HG03175 (cell line): ENCODE measurements at regions not wholly inside any gene's neighbourhood (a gene's known extent, or its start where the extent isn't known, plus 50 kb on each side); places are given as distances from the start of the nearest gene placed in this dataset.

Experiments
- ATAC-seq: cut with Tn5 transposase; IDR thresholded peaks from one replicate; pipeline ENCODE4 v1.9.1; 2021; ENCODE audit warnings: mild to moderate bottlenecking, moderate library complexity; ENCODE audit not compliant: unreplicated experiment

DNA sequence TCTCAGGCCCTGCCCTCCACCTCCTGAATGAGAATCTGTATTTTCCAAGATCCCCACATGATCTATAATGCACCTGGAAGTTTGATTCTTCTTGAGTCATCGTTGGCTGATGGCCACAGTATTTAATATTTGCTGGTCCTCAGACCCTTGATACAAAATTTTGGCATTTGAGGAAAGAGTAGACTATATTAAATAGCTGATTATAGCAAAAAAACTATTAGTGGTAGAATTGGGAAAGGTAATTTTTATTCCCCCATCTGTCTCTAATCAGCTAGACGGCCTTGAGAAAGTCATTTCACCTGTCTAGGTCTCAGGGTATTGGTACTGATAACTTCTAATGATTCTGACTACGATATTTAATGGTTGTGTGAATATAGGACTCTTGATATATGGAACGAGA lies 176.8 kb downstream of the BMP2 start:
- no peak for ATAC-seq

DNA sequence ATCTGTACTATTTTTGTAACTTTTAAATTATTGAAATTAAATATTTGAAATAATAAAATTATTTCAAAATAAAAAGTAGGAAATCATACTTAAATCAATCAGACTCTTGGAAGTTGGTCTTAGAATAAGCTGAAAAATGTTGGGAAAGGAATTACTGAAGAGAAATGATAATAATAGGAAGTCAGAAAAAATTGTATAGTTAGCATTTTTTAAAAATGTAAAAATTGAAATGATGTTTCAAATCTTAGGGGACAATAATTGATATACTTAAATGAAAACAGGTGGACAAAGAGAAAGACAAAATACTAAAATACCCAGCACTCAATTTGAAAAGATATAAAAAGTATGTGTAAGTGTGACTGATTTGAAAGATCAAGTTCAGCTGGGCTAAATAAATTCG lies 186.1 kb downstream of the BMP2 start:
- no peak for ATAC-seq

DNA sequence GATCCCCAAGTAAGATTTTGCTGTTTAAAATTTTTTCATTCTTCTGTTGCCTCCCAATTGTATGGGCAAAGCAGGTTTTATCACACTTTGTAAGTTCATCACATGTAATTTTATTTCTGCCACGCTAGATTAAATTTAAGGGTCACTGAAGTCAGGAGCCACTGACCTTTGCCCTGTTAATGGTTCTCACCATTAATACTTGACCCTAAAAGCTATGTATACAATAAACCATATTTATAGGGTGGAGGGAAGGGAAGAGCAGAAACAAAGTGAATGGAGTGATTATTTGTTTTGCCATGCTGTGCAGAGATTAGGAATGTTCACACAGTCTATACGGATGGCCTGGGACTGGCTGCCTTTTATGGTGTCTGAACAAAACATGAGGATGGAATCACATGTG lies 186.7 kb downstream of the BMP2 start:
- no peak for ATAC-seq

DNA sequence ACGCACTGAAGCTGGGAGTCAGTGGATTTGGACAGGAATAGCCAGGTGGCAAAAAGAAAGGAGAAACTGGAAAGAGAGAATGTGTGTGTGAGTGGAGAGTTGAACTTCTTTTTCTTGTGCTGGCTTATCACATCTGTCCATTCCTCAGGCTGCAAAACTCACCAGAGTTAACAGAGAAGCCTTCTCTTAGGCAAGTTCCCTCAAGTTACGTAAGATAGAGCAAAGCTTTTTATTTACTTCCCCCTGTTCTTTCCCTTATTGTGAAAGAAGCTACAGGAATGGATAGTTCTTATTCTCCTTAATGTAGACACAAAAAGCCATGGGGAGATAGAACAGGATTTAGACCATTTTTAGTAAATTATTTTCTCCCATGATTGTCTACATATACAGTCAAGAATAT lies 188.6 kb downstream of the BMP2 start:
- no peak for ATAC-seq

DNA sequence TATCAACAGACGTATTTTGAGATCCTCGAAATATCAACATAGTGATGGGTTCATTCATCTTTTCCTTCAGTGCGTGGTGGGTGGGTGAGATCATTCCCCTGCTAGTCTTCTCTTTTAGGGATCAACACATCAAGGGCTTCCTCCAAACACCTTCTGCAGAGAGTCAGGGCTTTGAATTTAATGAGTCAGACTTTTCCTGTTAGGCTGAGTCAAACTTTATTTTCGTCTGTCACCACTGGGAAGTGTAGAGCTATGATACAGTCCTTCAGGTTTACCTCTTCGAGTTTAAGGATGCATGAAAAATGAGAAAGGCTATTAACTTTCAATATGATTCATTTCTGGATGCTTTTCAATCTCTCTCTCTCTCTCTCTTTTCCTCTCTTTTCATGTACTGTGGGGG lies 189.1 kb downstream of the BMP2 start:
- ATAC-seq: no peak

DNA sequence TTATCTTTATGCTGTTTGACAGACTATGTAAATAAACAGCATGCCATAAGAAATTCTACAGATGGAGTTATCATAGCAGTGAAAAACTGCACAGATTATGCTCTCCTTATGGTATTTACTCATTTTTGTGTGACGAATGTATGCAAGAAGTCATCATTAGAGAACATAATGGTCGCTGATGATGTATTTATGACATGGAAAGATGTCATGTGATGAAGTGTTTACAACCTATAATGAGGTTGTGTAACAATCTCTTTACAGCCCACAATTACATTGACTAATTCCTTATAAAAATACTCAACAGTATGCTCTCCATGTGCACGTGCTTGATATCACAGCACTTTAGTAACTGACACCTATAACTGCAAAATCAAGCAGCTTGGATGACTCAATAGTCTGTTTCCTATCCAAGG lies 192.4 kb downstream of the BMP2 start:
- ATAC-seq: no peak

DNA sequence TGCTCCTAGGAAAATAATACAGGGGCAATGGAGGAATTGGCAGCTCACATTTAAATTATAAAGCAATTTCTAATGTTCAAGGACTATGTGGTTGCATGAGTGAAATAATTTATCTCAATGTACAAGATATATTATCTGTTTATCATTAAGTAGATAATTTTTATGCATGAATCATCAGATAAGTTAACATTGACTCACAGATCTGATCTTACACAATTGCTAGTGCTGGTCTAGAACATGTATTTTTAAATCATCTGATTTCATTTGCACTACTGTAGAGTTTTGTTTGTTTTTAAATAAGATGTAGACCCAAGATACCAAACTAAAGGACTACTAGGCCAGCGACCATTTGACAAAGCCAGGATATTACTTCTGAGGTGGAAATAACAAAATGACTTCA lies 199.2 kb downstream of the BMP2 start:
- ATAC-seq: no peak

DNA sequence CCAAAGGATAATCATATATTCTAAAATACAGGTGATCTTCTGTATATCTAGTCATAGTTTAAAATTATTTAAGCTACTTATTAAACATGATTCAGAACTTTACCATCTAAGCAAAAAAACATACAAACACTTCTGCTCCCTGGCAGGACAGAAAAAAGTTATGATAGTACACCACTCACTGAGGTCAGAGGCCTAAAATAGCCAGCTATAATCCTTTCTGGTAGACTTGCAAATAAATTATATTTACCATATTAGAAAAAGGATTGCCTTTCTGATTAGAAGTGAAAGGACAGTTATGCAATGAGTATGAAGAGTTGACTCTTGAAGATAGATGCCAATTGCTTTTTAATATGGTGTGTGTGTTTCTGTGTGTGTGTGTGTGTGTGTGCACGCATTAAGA lies 207.4 kb downstream of the BMP2 start:
- ATAC-seq: no peak

DNA sequence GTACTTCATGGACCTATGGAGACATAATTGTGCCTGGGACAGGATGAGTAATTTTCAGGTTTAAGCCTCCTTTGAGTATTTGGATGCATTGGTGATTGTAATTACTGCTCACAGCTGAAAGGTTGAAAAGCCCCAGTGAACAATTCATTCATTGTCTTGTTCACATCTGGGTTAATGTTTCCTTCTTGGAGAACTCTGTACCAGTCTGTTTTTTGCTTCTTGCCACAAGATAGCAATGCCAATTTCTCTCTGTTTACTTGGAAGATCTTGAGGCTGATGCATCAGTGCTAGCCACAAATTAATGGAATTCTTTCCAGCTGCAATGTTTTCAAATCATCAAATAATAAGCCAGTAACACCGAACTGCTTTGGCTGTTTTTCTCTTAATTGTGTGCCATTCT lies 207.8 kb downstream of the BMP2 start:
- no peak for ATAC-seq

DNA sequence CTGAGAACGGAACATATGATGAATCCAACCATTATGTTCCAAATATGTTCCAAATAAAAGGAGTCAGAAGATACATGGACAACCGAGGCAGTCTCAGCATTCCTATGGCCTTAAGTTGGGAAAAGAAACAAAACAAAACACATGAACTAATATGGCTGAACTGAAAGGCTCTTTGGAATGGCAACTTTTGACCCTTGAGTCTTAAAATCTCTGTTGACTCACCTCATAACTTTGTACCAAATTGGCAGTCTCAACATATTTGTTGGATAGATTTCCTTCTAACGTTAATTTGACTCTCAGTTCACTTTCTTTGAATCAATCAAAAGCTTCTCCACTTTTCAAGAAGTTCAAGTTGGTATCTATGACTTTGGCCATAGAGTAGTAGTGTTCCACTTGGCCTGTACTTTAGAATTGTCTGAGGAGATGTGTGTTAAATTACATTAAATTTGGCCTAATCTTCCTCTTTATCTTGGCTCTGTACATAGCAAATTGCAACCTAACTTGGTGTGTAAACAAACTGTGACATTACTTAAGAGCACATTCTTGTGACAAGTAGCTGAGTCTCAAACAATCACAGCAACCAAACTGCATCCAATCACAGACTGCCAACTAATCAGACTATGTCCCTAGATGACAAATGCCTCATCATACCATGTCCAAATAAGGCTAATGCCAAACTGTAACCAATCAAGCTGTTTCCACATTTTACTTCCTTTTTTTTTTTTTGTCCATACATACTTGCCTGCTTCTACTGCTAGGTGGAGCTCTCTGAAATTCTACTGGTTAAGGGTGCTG lies 208.8 kb downstream of the BMP2 start:
- no peak for ATAC-seq

DNA sequence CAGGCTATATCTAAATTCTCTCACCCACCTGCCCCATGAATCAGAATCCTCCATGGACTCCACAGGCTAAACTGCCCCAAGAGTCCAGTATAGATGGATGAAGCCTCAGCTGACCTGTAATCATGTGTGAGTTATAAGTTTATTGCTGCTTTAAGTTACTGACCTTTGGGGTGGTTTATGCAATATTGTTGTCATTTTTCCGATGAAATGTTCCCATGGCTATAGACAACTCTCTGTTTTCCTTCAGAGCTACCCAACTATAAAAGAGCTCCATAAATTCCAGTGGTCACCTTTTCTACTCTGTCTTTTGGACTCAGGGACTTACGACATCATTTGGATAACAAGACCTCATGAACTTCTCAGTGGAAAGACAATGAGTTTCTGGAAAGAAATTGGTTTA lies 212.1 kb downstream of the BMP2 start:
- no peak for ATAC-seq

DNA sequence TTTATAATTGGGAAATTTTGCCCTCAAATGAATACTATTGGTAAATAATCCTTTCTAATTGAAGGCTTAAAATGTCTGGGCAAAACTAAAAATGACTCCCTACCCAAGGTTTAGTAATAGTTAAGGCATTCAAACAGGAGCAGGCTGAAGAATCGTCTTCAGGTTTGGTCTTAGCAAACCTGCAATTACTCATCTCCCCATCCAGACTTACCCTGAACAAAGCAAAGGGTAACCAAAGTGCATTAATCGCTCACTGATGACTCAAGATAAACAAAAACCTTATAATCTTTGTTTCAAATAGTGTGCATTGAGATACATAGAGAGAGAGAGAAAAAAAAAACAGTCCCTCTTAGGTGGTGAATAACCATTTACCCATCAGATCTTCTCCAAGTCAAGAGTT lies 225.5 kb downstream of the BMP2 start:
- ATAC-seq: no peak

DNA sequence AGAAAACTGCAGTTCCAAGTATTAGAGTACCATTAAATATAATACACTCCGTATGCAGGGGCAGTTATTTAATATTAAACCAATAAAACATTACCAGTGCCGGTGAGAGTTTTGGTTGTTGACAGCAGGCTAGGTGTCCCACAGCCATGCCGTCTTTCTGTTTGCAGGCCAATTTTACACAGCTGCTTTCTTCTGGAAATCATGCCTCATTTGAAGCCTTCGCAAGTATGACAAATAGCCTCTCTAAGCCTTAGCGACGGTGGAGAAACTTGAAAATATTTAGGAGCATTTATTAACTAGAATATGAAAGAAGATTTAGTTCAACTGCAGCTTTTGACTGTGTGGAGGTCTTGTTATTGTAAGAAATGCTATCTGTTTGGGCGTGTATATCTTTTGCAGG lies 226.0 kb downstream of the BMP2 start:
- ATAC-seq: no peak

DNA sequence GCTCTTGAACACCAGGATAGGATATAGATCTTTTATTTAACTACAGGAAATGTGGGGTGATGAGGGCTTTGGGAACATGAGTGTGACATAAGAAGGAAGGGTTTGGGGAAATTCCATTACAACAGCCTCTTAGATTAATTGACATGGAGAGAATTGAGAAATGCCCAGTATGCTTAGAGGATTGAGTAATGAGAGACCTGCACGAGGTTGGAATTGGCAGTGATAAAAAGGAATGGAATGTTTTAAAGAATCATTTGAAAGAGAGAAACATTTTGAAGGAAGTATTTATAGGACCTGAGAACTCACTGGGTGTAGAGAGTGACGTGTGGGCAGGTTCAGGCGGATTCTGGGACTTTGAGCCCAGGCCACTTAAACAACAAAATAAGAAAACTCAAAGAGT lies 227.0 kb downstream of the BMP2 start:
- no peak for ATAC-seq

DNA sequence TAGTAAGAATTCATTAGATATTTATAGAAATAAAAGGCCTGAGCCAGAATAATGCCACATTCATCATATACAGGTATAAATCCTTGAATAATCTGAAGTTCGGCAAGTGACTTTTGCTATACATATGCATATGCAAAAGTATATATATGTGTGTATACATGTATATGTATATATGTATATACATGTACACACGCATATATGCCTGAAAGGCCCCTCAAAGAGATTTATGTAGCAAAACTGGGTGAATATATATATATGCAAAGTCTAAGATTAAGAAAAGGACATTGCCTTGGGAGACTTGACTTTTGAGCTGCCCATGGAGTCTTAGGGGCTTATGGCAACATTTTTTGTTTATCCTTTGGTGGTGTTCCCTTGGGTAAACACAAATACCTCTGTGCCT lies 231.4 kb downstream of the BMP2 start:
- no peak for ATAC-seq

DNA sequence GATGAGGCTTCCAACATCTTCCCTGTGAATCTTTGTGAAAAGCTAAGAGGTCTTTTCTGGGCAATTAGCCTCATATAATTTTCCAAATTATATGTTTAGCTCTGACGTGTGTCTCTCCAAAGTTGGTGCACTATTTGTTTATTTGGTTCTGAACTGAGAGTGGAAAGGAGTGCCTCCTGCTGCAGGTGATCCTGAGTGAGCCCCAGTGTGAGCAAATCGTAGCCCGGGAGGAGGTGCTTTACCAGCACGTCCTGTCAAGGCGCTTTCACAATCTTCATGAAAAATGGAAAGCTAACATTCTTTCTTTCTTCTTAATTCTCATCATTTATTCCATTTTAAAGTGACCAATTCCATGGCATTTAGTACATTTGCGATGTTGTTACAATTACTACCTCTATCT lies 231.9 kb downstream of the BMP2 start:
- no peak for ATAC-seq

DNA sequence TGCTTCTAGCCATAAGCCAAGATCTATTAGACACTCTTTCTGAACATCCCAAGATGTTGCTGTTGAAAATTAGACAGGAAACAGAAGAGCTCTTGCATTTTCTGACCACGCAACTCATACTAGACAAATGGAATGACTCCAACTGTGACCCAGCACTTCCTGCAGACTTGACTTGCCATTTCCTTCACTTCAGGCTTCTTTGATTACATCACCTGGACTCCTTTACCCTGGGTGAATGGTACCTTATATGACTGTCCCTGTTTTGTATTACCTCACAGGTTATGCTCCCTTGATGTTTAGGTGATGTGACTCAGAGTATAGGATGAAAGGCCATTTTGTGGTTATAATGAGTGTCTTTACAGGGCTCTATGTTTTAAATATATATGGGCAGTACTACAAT lies 236.1 kb downstream of the BMP2 start:
- ATAC-seq: no peak

DNA sequence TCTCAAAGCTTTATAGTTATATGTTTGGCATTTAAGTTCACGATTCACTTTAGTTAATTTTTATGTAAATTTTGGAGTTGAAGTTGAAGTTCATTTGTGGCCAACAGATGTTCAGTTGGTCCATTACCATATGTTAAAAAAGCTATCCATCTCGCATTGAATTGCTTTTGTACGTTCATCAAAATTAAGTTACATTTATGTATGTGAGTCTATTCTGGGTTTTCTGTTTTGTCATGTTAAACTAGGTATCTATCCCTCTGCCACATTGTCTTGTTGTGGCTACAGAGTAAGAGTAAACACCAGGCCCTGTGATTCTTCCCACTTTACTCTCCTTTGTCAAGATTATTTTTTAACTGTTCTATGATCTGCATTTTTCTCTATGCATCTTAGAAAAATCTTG lies 237.3 kb downstream of the BMP2 start:
- no peak for ATAC-seq

DNA sequence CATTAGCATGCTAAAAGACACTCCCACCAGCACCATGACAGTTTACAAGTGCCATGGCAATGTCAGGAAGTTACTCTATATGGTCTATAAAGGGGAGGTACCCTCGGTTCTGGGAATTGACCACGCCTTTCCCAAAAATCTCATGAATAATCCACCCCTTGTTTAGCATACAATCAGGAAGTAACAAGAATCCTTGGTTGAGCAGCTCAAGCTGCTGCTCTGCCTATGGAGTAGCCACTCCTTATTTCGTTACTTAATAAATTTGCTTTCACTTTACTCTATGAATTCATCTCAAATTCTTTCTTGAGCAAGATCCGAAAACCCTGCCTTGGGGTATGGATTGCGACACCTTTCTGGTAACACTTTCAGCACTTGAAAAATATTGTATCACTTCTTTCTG lies 243.0 kb downstream of the BMP2 start:
- no peak for ATAC-seq

DNA sequence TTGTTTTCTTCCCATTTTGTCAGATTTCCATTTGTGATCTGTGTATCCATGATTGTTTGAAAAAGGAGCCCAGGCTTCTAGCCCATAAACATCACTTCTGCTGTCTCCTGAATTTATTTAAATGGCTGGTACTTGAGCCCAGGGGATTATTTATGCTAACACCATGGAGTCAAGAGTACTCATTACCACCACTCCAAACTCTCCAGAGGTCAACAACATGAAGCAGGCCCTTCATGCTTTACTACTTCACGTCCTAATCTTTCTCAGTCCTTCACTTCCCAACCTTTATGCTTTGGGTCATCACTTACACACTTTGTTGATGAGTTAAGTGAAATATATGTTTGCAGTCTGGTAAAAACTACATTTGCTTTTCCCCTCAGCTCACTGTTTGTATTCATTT lies 247.8 kb downstream of the BMP2 start:
- no peak for ATAC-seq

DNA sequence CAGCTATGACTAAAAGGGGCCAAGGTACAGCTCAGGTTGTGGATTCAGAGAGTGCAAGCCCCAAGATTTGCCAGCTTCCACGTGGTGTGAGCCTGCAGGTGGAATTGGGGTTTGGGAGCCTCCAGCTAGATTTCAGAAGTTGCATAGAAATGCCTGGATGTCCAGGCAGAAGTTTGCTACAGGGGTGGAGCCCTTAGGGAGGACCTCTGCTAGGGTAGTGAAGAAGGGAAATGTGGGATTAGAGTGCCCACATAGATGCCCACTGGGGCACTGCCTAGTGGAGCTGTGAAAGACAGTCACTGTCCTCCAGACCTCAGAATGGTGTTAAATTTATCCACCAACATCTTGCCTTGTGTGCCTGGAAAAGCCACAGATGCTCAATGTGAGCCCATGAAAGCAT lies 255.1 kb downstream of the BMP2 start:
- no peak for ATAC-seq

DNA sequence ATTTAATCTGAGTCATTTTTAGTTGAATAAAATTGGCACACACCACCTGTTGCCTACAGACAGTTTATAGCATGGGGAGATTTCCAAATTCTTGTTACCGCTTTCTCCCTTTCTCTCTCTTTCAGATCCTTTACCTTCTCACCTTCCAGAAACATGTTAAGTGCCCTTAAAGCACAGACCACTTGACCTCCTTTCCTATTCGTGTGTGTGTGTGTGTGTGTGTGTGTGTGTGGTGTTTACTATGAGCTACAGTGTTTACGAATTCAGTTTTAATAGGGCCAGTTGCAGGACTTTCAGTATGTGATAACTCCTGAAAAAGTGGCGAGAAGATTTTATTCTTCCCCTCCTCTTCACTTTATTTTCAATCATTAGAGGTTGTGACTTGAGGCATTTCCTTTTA lies 258.1 kb downstream of the BMP2 start:
- ATAC-seq: no peak

DNA sequence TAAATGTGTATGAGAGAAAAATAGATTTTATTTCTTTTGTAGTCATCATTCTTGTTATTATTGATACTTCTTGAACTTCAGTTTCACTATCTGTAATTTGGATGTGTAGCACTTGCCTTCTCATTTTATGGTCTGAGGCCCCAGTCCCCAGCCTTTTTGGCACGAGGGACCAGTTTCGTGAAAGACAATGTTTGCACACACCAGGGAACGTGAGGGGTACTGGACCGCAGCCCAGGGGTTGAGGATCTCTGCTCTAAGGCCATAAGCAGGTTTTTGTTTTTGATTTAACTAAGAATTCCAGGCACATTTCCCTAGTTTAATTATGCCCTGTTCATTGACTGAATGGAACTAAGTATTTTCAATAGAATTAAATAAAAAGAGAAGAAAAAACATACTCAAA lies 261.5 kb downstream of the BMP2 start:
- no peak for ATAC-seq
